Astrocyte of the cerebellum (primary cell): ENCODE measurements at regions not wholly inside any gene's neighbourhood (a gene's known extent, or its start where the extent isn't known, plus 50 kb on each side); places are given as distances from the start of the nearest gene placed in this dataset.

Experiments used
- DNase-seq: peaks from one replicate; pipeline ENCODE4 v3.0.0-alpha.2; 2011; ENCODE audit warnings: low read depth
- H3K4me3 ChIP-seq: 2 replicates; pipeline ENCODE4 v1.5.1; 2011; ENCODE audit warnings: mild to moderate bottlenecking, low read depth, low read length, moderate library complexity
- CTCF ChIP-seq: IDR thresholded peaks from 2 replicates; pipeline ENCODE4 v1.5.1; 2012; ENCODE audit warnings: low read length, low read depth, moderate library complexity, mild to moderate bottlenecking; ENCODE audit errors: missing control alignments
- in situ Hi-C: cut with HindIII; loops from 2 replicates; pipeline ENCODE4 v1.10.0; 2017; ENCODE audit warnings: low sequenced_read_pairs

- H3K4me3 ChIP-seq = no peak overlapping the region
- no peak for TF ChIP-seq CTCF
- DNase-seq = no peak
- in situ Hi-C loops = no loop called here
Observed at GRCh38 chr13:21938636-21939035, 267.8 kb downstream of the FGF9 start.

- in situ Hi-C loops = no loop called here
- no peak for TF ChIP-seq CTCF
Observed at GRCh38 chr13:21942061-21942460, 271.2 kb downstream of the FGF9 start.

GRCh38 chr13:21944610-21945009 is 273.7 kb downstream of the FGF9 start:
- in situ Hi-C loops = no loop called here
- DNase-seq = no peak
- H3K4me3 ChIP-seq = no peak overlapping the region
- TF ChIP-seq CTCF = no peak

More at GRCh38 chr13:21942061-21942460, 271.2 kb downstream of the FGF9 start:
- no peak for DNase-seq
- H3K4me3 ChIP-seq = no peak overlapping the region

GRCh38 chr13:21945195-21945594 is 274.3 kb downstream of the FGF9 start:
- H3K4me3 ChIP-seq = no peak overlapping the region
- TF ChIP-seq CTCF = no peak
- DNase-seq = no peak
- in situ Hi-C loops = no loop called here

GRCh38 chr13:21946964-21947363 is 276.1 kb downstream of the FGF9 start:
- H3K4me3 ChIP-seq = no peak overlapping the region
- in situ Hi-C loops = no loop called here
- TF ChIP-seq CTCF = no peak
- DNase-seq = no peak

GRCh38 chr13:21948769-21949474 is 278.0 kb downstream of the FGF9 start:
- in situ Hi-C loops = no loop called here
- no peak for DNase-seq

More at GRCh38 chr13:21948769-21949474, 278.0 kb downstream of the FGF9 start:
- no peak overlapping the region for H3K4me3 ChIP-seq
- TF ChIP-seq CTCF = no peak
